ENCODE measurements at regions not wholly inside any gene's neighbourhood (a gene's known extent, or its start where the extent isn't known, plus 50 kb on each side); places are given as distances from the start of the nearest gene placed in this dataset.

GRCh38 chr11:97611345-97611744 lies 1221.5 kb downstream of the JRKL start:
- Histone ChIP-seq H3K4me2 (replicated peaks; ENCODE audit: low read depth, low read length, poor library complexity, severe bottlenecking) (no peak overlapping the region), H3K4me1 (ENCODE audit: control insufficient read depth in 2 of 2, insufficient read depth in 2 of 2, low read length in 2 of 2) (no peaks in the 10 kb centered on the region), H3K27ac (ENCODE audit: low read length in 2 of 2) (no peak overlapping the region), H3K79me2 (ENCODE audit: control insufficient read depth, insufficient read depth, low read length) (no peaks in the 10 kb centered on the region), H2AFZ (ENCODE audit: insufficient read depth, low read depth, low read length, poor library complexity, severe bottlenecking) (no peak overlapping the region), H3K9me3 (ENCODE audit: control extremely low read depth in 1 of 3, control insufficient read depth in 2 of 3, insufficient read depth in 1 of 3, low read length in 2 of 3) (peaks cover 0 to 13% (median 0%) of the 10 kb centered on the region in 3 donors), H3K27me3 (replicated peaks in 1 of 4; ENCODE audit: control extremely low read depth in 1 of 4, control insufficient read depth in 3 of 4, insufficient read depth in 4 of 4, low read length in 3 of 4) (no peaks in the 10 kb centered on the region), H3K4me3 (ENCODE audit: control extremely low read depth in 1 of 5, extremely low read depth in 1 of 5, insufficient read depth in 1 of 5, low read depth in 2 of 5, low read length in 4 of 5) (no peak overlapping the region), H3K9ac (ENCODE audit: low read length) (no peak overlapping the region), H3K36me3 (replicated peaks in 1 of 2; ENCODE audit: control extremely low read depth in 1 of 2, control insufficient read depth in 1 of 2, extremely low read depth in 1 of 2, insufficient read depth in 2 of 2, low read length in 1 of 2) (no peaks in the 10 kb centered on the region), H4K20me1 (ENCODE audit: control insufficient read depth, insufficient read depth, low read length, poor library complexity, severe bottlenecking) (no peaks in the 10 kb centered on the region)
- POLR2A ChIA-PET = no interaction called here
- Mint-ChIP-seq H3K27ac (no peak overlapping the region), H3K4me3 (no peak overlapping the region), H3K9me3 (ENCODE audit: insufficient read depth) (peaks cover 3% of the 10 kb centered on the region), H3K27me3 (no peaks in the 10 kb centered on the region), H3K4me1 (no peaks in the 10 kb centered on the region)
- 94% methylated on average over 8 of the region's 10 CpGs for WGBS (ENCODE audit: insufficient coverage)
- DNase-seq = no peak
- TF ChIP-seq EZH2 (IDR thresholded peaks at IDR 0.05; ENCODE audit: borderline replicate concordance, insufficient read depth, low read depth, low read length, poor library complexity, severe bottlenecking) = no peak
- TF ChIP-seq, protein P1, sequence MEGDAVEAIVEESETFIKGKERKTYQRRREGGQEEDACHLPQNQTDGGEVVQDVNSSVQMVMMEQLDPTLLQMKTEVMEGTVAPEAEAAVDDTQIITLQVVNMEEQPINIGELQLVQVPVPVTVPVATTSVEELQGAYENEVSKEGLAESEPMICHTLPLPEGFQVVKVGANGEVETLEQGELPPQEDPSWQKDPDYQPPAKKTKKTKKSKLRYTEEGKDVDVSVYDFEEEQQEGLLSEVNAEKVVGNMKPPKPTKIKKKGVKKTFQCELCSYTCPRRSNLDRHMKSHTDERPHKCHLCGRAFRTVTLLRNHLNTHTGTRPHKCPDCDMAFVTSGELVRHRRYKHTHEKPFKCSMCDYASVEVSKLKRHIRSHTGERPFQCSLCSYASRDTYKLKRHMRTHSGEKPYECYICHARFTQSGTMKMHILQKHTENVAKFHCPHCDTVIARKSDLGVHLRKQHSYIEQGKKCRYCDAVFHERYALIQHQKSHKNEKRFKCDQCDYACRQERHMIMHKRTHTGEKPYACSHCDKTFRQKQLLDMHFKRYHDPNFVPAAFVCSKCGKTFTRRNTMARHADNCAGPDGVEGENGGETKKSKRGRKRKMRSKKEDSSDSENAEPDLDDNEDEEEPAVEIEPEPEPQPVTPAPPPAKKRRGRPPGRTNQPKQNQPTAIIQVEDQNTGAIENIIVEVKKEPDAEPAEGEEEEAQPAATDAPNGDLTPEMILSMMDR (IDR thresholded peaks at IDR 0.05) = no peak
- no peak for ATAC-seq (ENCODE audit: low read depth)
- intact Hi-C loops (cut with micrococcal nuclease) = no loop called here
- CTCF ChIA-PET = no interaction called here

DNA sequence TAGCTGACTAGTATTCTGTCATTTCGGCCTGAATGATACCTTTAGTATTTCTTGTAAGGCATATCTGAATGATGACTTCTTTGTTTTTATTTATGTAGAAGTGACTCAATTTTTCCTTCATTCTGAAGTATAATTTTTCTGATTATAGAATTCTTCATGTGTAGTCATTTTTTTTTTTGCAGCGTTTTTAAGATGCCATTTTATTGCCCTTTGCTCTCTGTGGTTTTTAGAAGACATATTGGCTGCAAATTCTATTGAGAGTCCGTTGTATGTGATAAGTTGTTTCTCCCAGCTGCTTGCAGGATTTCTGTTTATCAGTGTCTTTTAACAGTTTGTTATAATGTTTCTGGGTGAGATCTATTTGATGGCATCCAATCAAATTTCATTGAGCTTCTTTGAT lies 1224.8 kb downstream of the JRKL start:
- H3K36me3 ChIP-seq (replicated peaks in 1 of 2; ENCODE audit: control extremely low read depth in 1 of 2, control insufficient read depth in 1 of 2, extremely low read depth in 1 of 2, insufficient read depth in 2 of 2, low read length in 1 of 2) = no peaks in the 10 kb centered on the region
- Mint-ChIP-seq H3K27ac (no peak overlapping the region), H3K9me3 (ENCODE audit: insufficient read depth) (peaks cover 3% of the 10 kb centered on the region), H3K4me3 (no peak overlapping the region), H3K27me3 (no peaks in the 10 kb centered on the region), H3K4me1 (no peaks in the 10 kb centered on the region)
- H3K9me3 ChIP-seq (ENCODE audit: control extremely low read depth in 1 of 3, control insufficient read depth in 2 of 3, insufficient read depth in 1 of 3, low read length in 2 of 3) = peaks cover 0 to 13% (median 4%) of the 10 kb centered on the region in 3 donors
- H3K4me3 ChIP-seq (ENCODE audit: control extremely low read depth in 1 of 5, extremely low read depth in 1 of 5, insufficient read depth in 1 of 5, low read depth in 2 of 5, low read length in 4 of 5) = no peak overlapping the region
- whole genome bisulfite sequencing (ENCODE audit: insufficient coverage) = 86% methylated on average over 1 of the region's 3 CpGs
- ChIA-PET CTCF (no interaction called here), POLR2A (no interaction called here)
- H3K4me1 ChIP-seq (ENCODE audit: control insufficient read depth in 2 of 2, insufficient read depth in 2 of 2, low read length in 2 of 2) = no peaks in the 10 kb centered on the region
- H3K79me2 ChIP-seq (ENCODE audit: control insufficient read depth, insufficient read depth, low read length) = no peaks in the 10 kb centered on the region
- H3K4me2 ChIP-seq (replicated peaks; ENCODE audit: low read depth, low read length, poor library complexity, severe bottlenecking) = no peak overlapping the region
- TF ChIP-seq, protein P1 (IDR thresholded peaks at IDR 0.05) = no peak
- no peak for TF ChIP-seq EZH2 (IDR thresholded peaks at IDR 0.05; ENCODE audit: borderline replicate concordance, insufficient read depth, low read depth, low read length, poor library complexity, severe bottlenecking)
- ATAC-seq (ENCODE audit: low read depth) (no peak), DNase-seq (no peak)
- intact Hi-C loops (cut with micrococcal nuclease) = no loop called here
- no peak overlapping the region for H3K9ac ChIP-seq (ENCODE audit: low read length)
- no peak overlapping the region for H3K27ac ChIP-seq (ENCODE audit: low read length in 2 of 2)
- no peak overlapping the region for H2AFZ ChIP-seq (ENCODE audit: insufficient read depth, low read depth, low read length, poor library complexity, severe bottlenecking)
- no peaks in the 10 kb centered on the region for H4K20me1 ChIP-seq (ENCODE audit: control insufficient read depth, insufficient read depth, low read length, poor library complexity, severe bottlenecking)
- H3K27me3 ChIP-seq (replicated peaks in 1 of 4; ENCODE audit: control extremely low read depth in 1 of 4, control insufficient read depth in 3 of 4, insufficient read depth in 4 of 4, low read length in 3 of 4) = no peaks in the 10 kb centered on the region
